GM12873 (cell line): ENCODE measurements at regions not wholly inside any gene's neighbourhood (a gene's known extent, or its start where the extent isn't known, plus 50 kb on each side); places are given as distances from the start of the nearest gene placed in this dataset.

Experiments used
- TF ChIP-seq, protein P1 (sequence below): IDR thresholded peaks from 2 replicates; pipeline ENCODE4 v1.5.1; 2012; ENCODE audit warnings: low read depth, mild to moderate bottlenecking, moderate library complexity, low read length, control low read depth; ENCODE audit not compliant: insufficient read depth; ENCODE audit errors: missing control alignments

DNA sequence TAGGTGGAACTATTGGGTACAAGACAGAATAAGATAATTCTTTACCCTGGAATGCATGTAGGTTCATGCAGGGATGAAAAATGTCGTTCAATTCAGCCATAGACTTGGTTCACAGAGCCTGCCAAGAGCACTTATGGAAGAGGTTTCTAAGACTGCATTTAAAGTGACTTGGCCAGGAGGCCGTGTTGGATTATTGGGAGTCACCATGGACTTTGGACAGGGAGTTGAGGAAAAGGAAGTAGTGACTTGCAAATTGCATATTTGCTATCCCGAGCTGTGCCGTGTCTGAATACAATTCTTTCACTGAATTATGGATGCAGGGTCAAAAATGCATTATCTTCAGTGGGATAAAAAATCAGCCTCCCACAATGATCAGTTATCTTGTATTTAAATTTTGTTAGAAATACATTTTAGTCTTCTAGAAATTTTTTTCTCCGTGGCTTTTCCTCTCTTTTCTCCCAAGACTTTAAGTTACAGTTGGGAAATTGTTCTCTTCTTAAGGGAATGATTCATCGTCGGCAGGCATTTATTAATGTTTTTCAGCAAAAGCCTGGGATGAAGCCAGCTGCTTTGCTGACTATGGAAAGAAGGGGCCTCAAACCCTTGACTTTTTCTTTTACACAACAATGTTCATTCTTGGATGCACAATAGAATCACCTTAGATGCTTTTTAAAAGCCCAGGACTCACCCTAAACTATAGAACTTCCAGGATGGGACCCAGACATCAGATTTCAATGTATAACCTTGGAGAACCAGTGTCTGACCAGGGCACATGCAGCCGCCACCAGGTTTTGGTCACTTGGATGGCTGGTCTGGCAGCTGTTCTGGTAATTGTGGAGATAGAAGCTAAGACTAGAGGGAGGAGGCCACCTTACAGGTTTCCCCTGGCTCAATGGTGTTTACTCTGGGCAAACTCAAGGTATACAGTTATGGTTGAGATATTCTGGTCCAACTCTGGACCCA is 70.8 kb downstream of the FAT3 start:
- TF ChIP-seq, protein P1, sequence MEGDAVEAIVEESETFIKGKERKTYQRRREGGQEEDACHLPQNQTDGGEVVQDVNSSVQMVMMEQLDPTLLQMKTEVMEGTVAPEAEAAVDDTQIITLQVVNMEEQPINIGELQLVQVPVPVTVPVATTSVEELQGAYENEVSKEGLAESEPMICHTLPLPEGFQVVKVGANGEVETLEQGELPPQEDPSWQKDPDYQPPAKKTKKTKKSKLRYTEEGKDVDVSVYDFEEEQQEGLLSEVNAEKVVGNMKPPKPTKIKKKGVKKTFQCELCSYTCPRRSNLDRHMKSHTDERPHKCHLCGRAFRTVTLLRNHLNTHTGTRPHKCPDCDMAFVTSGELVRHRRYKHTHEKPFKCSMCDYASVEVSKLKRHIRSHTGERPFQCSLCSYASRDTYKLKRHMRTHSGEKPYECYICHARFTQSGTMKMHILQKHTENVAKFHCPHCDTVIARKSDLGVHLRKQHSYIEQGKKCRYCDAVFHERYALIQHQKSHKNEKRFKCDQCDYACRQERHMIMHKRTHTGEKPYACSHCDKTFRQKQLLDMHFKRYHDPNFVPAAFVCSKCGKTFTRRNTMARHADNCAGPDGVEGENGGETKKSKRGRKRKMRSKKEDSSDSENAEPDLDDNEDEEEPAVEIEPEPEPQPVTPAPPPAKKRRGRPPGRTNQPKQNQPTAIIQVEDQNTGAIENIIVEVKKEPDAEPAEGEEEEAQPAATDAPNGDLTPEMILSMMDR = no peak

DNA sequence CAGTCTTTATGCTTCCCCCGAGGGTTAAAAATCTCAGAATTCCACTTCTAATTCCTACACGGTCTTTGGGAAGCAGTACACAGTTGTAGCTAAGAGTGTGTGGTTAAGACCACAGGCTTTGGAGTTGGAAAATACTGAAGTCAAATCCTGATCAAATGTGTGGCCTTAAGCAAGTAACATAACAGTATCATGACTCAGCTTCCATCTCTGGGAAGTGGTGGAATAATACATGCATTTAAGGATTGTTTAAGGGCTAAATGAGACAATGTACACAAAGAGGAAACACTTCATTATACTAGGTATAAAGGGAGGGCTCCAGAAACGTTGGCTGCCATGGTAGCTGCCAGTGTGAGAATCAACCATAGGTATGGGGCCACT is 71.5 kb downstream of the FAT3 start:
- TF ChIP-seq, protein P1 = no peak

DNA sequence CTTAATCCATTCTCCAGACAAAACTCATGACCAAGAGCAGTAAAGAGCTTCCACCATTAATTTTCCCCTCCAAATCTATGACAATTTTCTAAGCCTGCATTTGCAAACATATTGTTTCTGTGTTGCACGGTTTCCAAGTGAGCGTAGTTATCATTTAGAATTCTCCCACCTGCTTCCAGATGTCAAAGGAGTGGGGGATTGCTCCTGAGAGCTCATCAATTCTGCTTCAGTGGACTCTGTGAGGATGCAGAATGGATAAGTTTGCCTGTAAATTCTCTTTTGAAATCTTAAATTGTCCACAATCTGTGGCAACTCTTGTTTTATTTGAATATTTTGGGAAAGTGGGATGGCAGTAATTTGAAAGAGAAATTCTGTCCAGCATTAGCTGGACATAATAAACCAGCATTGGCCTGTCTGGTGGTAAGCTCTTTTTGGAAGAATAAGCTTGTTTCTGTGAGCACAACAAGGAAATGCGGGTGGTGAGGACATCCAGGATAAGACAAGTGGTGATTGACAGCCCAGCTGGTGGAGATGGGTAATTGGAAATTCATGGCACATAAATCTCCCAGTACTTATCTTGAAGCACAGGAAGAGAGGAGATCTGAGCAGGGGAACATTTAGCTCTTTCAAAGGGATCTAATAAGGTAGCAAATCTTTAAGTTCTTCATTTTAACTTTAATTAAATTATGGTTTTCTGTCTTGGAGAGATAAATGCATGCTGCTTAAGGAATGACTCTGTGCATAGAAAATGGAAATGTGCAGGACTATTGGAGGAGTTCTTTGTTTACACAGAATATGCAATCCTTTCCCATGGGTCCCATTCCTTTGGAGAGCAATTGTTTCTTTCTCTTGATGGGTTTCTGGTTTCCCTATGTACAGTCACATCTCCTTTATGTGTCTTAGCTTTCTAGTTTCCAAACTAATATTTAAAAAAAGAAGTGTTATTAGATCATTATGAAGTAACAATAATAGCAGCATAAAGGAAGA is 73.2 kb downstream of the FAT3 start:
- TF ChIP-seq, protein P1 = no peak

DNA sequence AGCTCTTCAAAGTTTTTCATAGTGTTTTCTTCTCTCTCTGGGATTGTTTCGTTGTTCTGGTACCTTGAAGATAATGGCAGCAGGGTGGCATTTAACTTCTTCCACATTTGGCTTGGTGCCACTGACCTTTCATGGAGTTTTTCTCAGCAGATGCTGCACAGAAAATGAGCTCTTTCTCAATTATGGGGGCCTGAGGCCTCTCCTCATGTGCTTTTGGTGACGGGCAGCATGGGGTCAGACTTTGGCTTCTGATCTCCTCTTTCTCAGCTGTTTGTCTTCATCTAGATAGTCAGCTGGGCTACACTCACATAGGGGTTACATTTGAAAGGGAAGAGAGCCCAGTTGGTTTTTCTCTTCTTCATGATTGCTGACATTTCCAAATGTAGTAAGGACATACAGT is 76.3 kb downstream of the FAT3 start:
- TF ChIP-seq, protein P1 = no peak

DNA sequence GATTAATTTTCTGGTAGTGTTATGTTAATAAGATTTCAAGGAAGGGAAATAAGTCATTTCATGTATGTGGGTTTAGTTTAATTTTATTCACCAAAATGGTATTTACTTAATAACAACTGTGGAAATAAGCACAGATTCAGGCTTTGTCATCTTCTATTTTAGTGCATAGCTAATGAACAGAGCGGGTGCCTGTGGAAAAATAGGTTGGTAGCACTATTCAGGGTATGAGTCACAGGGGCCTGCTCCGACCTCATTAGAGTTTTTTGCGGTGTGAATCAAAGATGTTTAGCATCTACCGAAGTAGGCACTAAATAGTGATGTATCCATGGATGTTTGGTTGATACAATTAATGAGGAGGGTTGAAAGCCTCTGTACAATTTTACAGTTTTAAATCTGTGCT is 78.2 kb downstream of the FAT3 start:
- TF ChIP-seq, protein P1 = no peak

DNA sequence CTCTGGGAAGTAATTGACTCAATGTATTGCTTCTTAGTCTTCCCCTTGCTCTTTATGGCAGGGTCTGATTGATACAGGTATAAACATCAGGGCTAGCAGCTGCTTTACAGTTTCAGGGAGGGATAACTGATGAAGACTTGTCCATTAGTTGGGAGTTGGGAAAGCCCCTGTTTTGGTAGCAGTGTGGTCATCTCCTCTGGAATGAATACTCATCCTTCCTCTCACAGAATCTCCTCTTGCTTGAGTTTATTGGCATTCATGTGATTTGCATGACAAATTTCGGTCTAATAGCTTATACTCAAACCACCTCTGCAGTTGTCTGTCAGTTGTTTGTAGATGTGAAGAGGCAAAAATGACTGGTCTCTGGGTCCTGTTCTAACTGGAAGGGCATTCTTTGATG is 79.7 kb downstream of the FAT3 start:
- TF ChIP-seq, protein P1 = no peak
